ENCODE measurements at regions not wholly inside any gene's neighbourhood (a gene's known extent, or its start where the extent isn't known, plus 50 kb on each side); places are given as distances from the start of the nearest gene placed in this dataset.

DNA sequence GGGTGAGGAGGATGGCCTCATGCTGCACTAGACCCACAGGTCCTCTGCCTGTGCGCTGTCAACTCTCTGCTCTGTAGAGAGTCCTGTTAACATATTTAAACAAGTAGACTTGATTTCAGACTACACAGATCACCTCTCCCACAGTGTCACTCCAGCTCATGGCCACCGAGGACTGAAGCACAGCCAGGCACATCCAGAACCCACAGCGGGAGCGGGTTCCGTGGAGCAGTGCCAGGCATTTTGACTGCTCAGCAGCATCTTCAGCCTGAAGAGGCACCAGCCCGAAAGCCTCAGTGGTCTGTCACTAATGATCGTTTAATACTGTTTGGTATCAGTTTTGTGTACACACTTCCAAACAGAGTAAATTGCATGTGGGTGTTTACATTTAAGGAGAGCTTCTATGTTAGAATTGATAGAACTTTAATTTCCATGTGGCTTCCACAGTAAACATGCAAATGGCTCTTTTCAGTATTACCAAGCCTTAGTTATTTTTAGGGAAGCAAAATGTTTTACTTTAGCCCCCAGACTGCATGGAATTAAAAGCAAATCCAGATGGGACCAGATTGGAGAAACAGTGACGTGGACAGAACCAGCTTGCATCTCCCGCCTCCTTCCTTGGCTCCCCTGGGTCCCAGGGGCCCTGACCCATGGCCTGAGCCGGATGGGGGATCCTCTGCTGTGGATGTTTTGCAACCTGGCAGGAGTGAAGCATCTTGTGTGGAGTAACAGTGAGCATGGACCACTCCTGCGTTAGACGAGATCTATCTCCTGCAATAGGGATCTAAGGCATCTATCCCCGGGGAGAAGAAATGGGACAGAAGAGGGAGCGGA, 196.7 kb upstream of the CDH4 start:
- peak; percentile 78 to 92 (median 87) for DNase-seq
- Histone ChIP-seq H3K27ac (ENCODE audit: low read depth in 1 of 2, low read length in 1 of 2) (no peak overlapping the region), H3K4me3 (no peak overlapping the region), H3K9me3 (ENCODE audit: control insufficient read depth in 4 of 4, insufficient read depth in 3 of 4, low read length in 3 of 4) (peaks cover 0 to 4% (median 0%) of the 10 kb centered on the region in 4 donors), H3K9ac (ENCODE audit: insufficient read depth in 1 of 2, low read length in 2 of 2) (no peak overlapping the region), H3K27me3 (ENCODE audit: control insufficient read depth in 3 of 3, insufficient read depth in 3 of 3, low read length in 2 of 3) (no peaks in the 10 kb centered on the region), H3K4me1 (ENCODE audit: control insufficient read depth in 5 of 5, insufficient read depth in 5 of 5, low read length in 5 of 5) (peaks cover 0 to 34% (median 13%) of the 10 kb centered on the region in 5 donors), H3K36me3 (ENCODE audit: control insufficient read depth in 4 of 4, insufficient read depth in 4 of 4, low read length in 4 of 4) (no peaks in the 10 kb centered on the region)
- WGBS, 2 donors: 78 to 81% methylated on average over 14 of the region's 14 CpGs
- TF ChIP-seq, protein P1, sequence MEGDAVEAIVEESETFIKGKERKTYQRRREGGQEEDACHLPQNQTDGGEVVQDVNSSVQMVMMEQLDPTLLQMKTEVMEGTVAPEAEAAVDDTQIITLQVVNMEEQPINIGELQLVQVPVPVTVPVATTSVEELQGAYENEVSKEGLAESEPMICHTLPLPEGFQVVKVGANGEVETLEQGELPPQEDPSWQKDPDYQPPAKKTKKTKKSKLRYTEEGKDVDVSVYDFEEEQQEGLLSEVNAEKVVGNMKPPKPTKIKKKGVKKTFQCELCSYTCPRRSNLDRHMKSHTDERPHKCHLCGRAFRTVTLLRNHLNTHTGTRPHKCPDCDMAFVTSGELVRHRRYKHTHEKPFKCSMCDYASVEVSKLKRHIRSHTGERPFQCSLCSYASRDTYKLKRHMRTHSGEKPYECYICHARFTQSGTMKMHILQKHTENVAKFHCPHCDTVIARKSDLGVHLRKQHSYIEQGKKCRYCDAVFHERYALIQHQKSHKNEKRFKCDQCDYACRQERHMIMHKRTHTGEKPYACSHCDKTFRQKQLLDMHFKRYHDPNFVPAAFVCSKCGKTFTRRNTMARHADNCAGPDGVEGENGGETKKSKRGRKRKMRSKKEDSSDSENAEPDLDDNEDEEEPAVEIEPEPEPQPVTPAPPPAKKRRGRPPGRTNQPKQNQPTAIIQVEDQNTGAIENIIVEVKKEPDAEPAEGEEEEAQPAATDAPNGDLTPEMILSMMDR (IDR thresholded peaks at IDR 0.05; ENCODE audit: control extremely low read depth, extremely low read depth): no peak
- ATAC-seq (ENCODE audit: insufficient read depth, low FRiP score): no peak

DNA sequence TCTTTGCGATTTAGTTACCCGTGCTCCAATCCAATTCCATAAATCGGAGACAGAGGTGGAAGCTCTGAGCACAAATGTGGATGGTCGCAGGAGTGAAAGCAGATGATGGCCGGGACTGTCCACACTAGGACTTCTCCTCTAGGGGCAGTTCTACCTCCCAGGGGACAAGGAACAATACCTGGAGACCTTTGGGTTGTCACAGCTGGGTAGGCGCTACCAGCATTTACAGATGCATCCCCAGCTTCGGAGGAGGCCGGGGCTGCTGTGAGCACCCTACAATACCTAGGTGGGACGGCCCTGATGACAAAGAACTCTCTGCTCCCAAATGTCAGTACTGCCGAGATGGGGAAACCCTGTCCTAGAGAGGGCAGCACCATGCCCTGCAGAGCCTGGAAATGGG, 195.9 kb upstream of the CDH4 start:
- Histone ChIP-seq H3K27ac (ENCODE audit: low read depth in 1 of 2, low read length in 1 of 2) (no peak overlapping the region), H3K9me3 (ENCODE audit: control insufficient read depth in 4 of 4, insufficient read depth in 3 of 4, low read length in 3 of 4) (peaks cover 0 to 4% (median 0%) of the 10 kb centered on the region in 4 donors), H3K36me3 (ENCODE audit: control insufficient read depth in 4 of 4, insufficient read depth in 4 of 4, low read length in 4 of 4) (no peaks in the 10 kb centered on the region), H3K4me3 (no peak overlapping the region), H3K27me3 (ENCODE audit: control insufficient read depth in 3 of 3, insufficient read depth in 3 of 3, low read length in 2 of 3) (no peaks in the 10 kb centered on the region), H3K9ac (ENCODE audit: insufficient read depth in 1 of 2, low read length in 2 of 2) (no peak overlapping the region), H3K4me1 (ENCODE audit: control insufficient read depth in 5 of 5, insufficient read depth in 5 of 5, low read length in 5 of 5) (peaks cover 0 to 34% (median 13%) of the 10 kb centered on the region in 5 donors)
- DNase-seq: no peak
- WGBS, 2 donors: 83 to 84% methylated on average over 10 of the region's 10 CpGs
- TF ChIP-seq, protein P1 (IDR thresholded peaks at IDR 0.05; ENCODE audit: control extremely low read depth, extremely low read depth): no peak
- no peak for ATAC-seq (ENCODE audit: insufficient read depth, low FRiP score)

DNA sequence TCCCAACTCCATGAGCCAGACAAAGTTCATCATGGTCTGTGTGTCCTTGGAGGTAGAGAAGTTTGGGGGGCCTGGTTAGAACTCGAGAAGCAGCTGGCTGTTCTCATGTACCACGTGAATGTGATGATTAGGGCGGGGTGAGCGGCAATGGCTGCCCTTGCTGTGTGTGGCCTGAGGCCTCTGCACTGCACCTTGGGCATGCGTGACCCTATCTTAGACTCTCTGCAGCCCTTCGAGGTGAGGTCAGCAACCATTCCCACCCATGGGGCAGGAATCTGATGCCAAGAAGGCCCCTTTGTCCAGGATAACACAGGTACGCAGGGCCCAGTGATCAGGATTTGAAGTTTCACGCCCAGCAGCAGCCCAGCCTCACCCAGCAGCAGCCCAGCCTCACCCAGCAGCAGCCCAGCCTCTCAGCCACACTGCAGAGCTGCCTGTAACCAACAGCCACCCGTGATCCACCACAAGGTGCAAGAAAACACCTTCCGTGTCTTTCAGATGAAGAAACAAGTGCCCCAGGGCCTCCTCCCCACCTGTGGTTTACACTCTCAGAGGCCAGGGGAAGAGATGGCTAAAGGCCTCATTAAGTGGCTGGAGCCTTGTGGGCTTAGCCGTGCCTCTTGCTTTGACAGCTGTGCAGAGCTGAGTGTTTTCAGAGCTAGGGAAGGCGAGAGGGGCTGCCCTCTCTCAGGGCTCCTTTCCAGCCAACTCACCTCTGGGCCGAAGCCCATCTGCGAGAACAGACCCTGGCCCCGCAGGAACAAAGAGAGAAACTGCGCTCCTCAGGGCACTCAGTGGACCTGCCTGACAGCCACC, 195.2 kb upstream of the CDH4 start:
- ATAC-seq (ENCODE audit: insufficient read depth, low FRiP score) (no peak), DNase-seq (peak in 2 of 3 donors; percentile 60 to 67)
- Histone ChIP-seq H3K27ac (ENCODE audit: low read depth in 1 of 2, low read length in 1 of 2) (no peak overlapping the region), H3K4me1 (ENCODE audit: control insufficient read depth in 5 of 5, insufficient read depth in 5 of 5, low read length in 5 of 5) (peaks cover 0 to 34% (median 13%) of the 10 kb centered on the region in 5 donors), H3K9ac (ENCODE audit: insufficient read depth in 1 of 2, low read length in 2 of 2) (no peak overlapping the region), H3K36me3 (ENCODE audit: control insufficient read depth in 4 of 4, insufficient read depth in 4 of 4, low read length in 4 of 4) (no peaks in the 10 kb centered on the region), H3K4me3 (no peak overlapping the region), H3K9me3 (ENCODE audit: control insufficient read depth in 4 of 4, insufficient read depth in 3 of 4, low read length in 3 of 4) (peaks cover 0 to 7% (median 0%) of the 10 kb centered on the region in 4 donors), H3K27me3 (ENCODE audit: control insufficient read depth in 3 of 3, insufficient read depth in 3 of 3, low read length in 2 of 3) (no peaks in the 10 kb centered on the region)
- TF ChIP-seq, protein P1 (IDR thresholded peaks at IDR 0.05; ENCODE audit: control extremely low read depth, extremely low read depth): no peak
- WGBS, 2 donors: 67 to 69% methylated on average over 16 of the region's 16 CpGs

All from lung (tissue), 11 donors.